ENCODE measurements at regions not wholly inside any gene's neighbourhood (a gene's known extent, or its start where the extent isn't known, plus 50 kb on each side); places are given as distances from the start of the nearest gene placed in this dataset.

- no peaks in the 10 kb centered on the region for H3K27me3 ChIP-seq (ENCODE audit: low read length)
- no peaks in the 10 kb centered on the region for H3K36me3 ChIP-seq (ENCODE audit: low read depth, low read length)
- TF ChIP-seq EZH2 (IDR thresholded peaks at IDR 0.05; ENCODE audit: low read length, unreplicated experiment), result no peak
- TF ChIP-seq EZH2phosphoT487 (IDR thresholded peaks at IDR 0.05; ENCODE audit: borderline replicate concordance, low read length), result no peak
- no peak for TF ChIP-seq CTCF (conservative IDR thresholded peaks at IDR 0.05; ENCODE audit: low read depth, low read length)
- no peaks in the 10 kb centered on the region for H4K20me1 ChIP-seq (ENCODE audit: low read length)
- H3K4me1 ChIP-seq (ENCODE audit: insufficient read depth, low read length), result peaks cover 13% of the 10 kb centered on the region
- BruUV-seq (replicated peaks), result no TSS peak
- H3K4me3 ChIP-seq (ENCODE audit: low read length), result no peak overlapping the region
- H3K27ac ChIP-seq (ENCODE audit: low read length), result no peak overlapping the region
- DNase-seq (no peak), ATAC-seq (no peak)
- no peak overlapping the region for H3K4me2 ChIP-seq (ENCODE audit: low read length)
- intact Hi-C loops (cut with micrococcal nuclease), result no loop called here
- ChIA-PET POLR2A (ENCODE audit: unreplicated experiment) (no interaction called here), CTCF (no interaction called here)
- H3F3A ChIP-seq (ENCODE audit: low read length, unreplicated experiment), result no peaks in the 10 kb centered on the region
- no peak overlapping the region for H2AFZ ChIP-seq (ENCODE audit: low read length)
- no peaks in the 10 kb centered on the region for H3K9me2 ChIP-seq (replicated peaks; ENCODE audit: low read length)
- H3K9ac ChIP-seq (ENCODE audit: low read length), result no peak overlapping the region
- no peaks in the 10 kb centered on the region for H3K79me2 ChIP-seq (ENCODE audit: low read length)
- H3K9me3 ChIP-seq (ENCODE audit: low read length), result no peaks in the 10 kb centered on the region
Measured at GRCh38 chr3:43159131-43159875, 53.4 kb upstream of the POMGNT2 start.

GRCh38 chr3:43156812-43157455 is 51.1 kb upstream of the POMGNT2 start:
- ChIA-PET POLR2A (ENCODE audit: unreplicated experiment) (no interaction called here), CTCF (no interaction called here)
- Histone ChIP-seq H3K27me3 (ENCODE audit: low read length) (no peaks in the 10 kb centered on the region), H3K9ac (ENCODE audit: low read length) (no peak overlapping the region), H3K79me2 (ENCODE audit: low read length) (no peaks in the 10 kb centered on the region), H3K4me2 (ENCODE audit: low read length) (no peak overlapping the region), H3K4me1 (ENCODE audit: insufficient read depth, low read length) (0 out of 2 replicates have a peak, but pooled peaks cover 2% of the 10 kb centered on the region), H4K20me1 (ENCODE audit: low read length) (no peaks in the 10 kb centered on the region), H3K27ac (ENCODE audit: low read length) (no peak overlapping the region), H3K9me2 (replicated peaks; ENCODE audit: low read length) (no peaks in the 10 kb centered on the region), H3K9me3 (ENCODE audit: low read length) (no peaks in the 10 kb centered on the region), H3F3A (ENCODE audit: low read length, unreplicated experiment) (no peaks in the 10 kb centered on the region), H3K36me3 (ENCODE audit: low read depth, low read length) (no peaks in the 10 kb centered on the region), H3K4me3 (ENCODE audit: low read length) (no peak overlapping the region), H2AFZ (ENCODE audit: low read length) (no peak overlapping the region)
- DNase-seq (no peak), ATAC-seq (no peak)
- intact Hi-C loops (cut with micrococcal nuclease), result no loop called here
- BruUV-seq (replicated peaks), result no TSS peak
- no peak for TF ChIP-seq CTCF (conservative IDR thresholded peaks at IDR 0.05; ENCODE audit: low read depth, low read length)
- no peak for TF ChIP-seq EZH2 (IDR thresholded peaks at IDR 0.05; ENCODE audit: low read length, unreplicated experiment)
- TF ChIP-seq EZH2phosphoT487 (IDR thresholded peaks at IDR 0.05; ENCODE audit: borderline replicate concordance, low read length), result no peak
